Neural progenitor cell (in vitro differentiated cells): ENCODE measurements at regions not wholly inside any gene's neighbourhood (a gene's known extent, or its start where the extent isn't known, plus 50 kb on each side); places are given as distances from the start of the nearest gene placed in this dataset.

Experiments
- DNase-seq: peaks from one replicate; pipeline ENCODE4 v3.0.0-alpha.2; 2016; ENCODE audit warnings: low spot score
- H2AFZ ChIP-seq: fragments of 200-600 bp; sonication (generic); replicated peaks from 2 replicates; pipeline ENCODE4 v1.6.1; 2016; ENCODE audit warnings: antibody characterized with exemption
- H3F3A ChIP-seq: fragments of 200-600 bp; sonication (generic); 2 replicates; pipeline ENCODE4 v1.6.1; 2016; ENCODE audit warnings: antibody characterized with exemption, low read depth
- H3K27ac ChIP-seq: fragments of 200-600 bp; sonication (generic); 2 replicates; pipeline ENCODE4 v1.5.1; 2016; ENCODE audit warnings: mild to moderate bottlenecking
- H3K27me3 ChIP-seq: fragments of 200-600 bp; sonication (generic); 2 replicates; pipeline ENCODE4 v1.6.1; 2016; ENCODE audit warnings: mild to moderate bottlenecking, moderate library complexity
- H3K36me3 ChIP-seq: fragments of 200-600 bp; sonication (generic); 2 replicates; pipeline ENCODE4 v1.5.1; 2016
- H3K4me1 ChIP-seq: fragments of 200-600 bp; sonication (generic); 2 replicates; pipeline ENCODE4 v1.6.1; 2016; ENCODE audit warnings: mixed run types
- H3K4me2 ChIP-seq: fragments of 200-600 bp; sonication (generic); 2 replicates; pipeline ENCODE4 v1.6.1; 2016
- H3K4me3 ChIP-seq: fragments of 200-600 bp; sonication (generic); 2 replicates; pipeline ENCODE4 v1.5.1; 2016
- H3K79me2 ChIP-seq: fragments of 200-600 bp; sonication (generic); 2 replicates; pipeline ENCODE4 v1.6.1; 2016; ENCODE audit warnings: low read depth
- H3K9ac ChIP-seq: fragments of 200-600 bp; sonication (generic); 2 replicates; pipeline ENCODE4 v1.6.1; 2016
- H3K9me3 ChIP-seq: fragments of 200-600 bp; sonication (generic); 2 replicates; pipeline ENCODE4 v1.5.1; 2016; ENCODE audit warnings: low read depth
- H4K20me1 ChIP-seq: fragments of 200-600 bp; sonication (generic); 2 replicates; pipeline ENCODE4 v1.6.1; 2016; ENCODE audit warnings: low read depth
- H3K27ac Mint-ChIP-seq: 3 replicates; pipeline ENCODE4 v1.8.0; 2021; ENCODE audit warnings: mixed read lengths
- H3K27me3 Mint-ChIP-seq: 2 replicates; pipeline ENCODE4 v1.8.0; 2022; ENCODE audit warnings: low read depth, mild to moderate bottlenecking, inconsistent platforms, moderate library complexity, mixed read lengths; ENCODE audit not compliant: insufficient read depth
- H3K36me3 Mint-ChIP-seq: 3 replicates; pipeline ENCODE4 v1.8.0; 2021; ENCODE audit warnings: mixed read lengths
- H3K4me1 Mint-ChIP-seq: 3 replicates; pipeline ENCODE4 v1.8.0; 2021; ENCODE audit warnings: mixed read lengths
- H3K4me3 Mint-ChIP-seq: 3 replicates; pipeline ENCODE4 v1.8.0; 2021; ENCODE audit warnings: mild to moderate bottlenecking, moderate library complexity, mixed read lengths
- H3K9me3 Mint-ChIP-seq: 3 replicates; pipeline ENCODE4 v1.8.0; 2020; ENCODE audit warnings: mixed read lengths
- EZH2 ChIP-seq: fragments of 200-600 bp; sonication (generic); IDR thresholded peaks from 2 replicates; pipeline ENCODE4 v1.6.1; 2017; ENCODE audit warnings: antibody characterized with exemption, mild to moderate bottlenecking, moderate library complexity
- EZH2phosphoT487 ChIP-seq: fragments of 200-600 bp; sonication (generic); IDR thresholded peaks from 2 replicates; pipeline ENCODE4 v1.6.1; 2017; ENCODE audit warnings: antibody characterized with exemption
- TF ChIP-seq, protein P1 (sequence below): fragments of 200-600 bp; sonication (generic); IDR thresholded peaks from 2 replicates; pipeline ENCODE4 v1.5.1; 2017; ENCODE audit warnings: antibody characterized with exemption, mild to moderate bottlenecking

DNA sequence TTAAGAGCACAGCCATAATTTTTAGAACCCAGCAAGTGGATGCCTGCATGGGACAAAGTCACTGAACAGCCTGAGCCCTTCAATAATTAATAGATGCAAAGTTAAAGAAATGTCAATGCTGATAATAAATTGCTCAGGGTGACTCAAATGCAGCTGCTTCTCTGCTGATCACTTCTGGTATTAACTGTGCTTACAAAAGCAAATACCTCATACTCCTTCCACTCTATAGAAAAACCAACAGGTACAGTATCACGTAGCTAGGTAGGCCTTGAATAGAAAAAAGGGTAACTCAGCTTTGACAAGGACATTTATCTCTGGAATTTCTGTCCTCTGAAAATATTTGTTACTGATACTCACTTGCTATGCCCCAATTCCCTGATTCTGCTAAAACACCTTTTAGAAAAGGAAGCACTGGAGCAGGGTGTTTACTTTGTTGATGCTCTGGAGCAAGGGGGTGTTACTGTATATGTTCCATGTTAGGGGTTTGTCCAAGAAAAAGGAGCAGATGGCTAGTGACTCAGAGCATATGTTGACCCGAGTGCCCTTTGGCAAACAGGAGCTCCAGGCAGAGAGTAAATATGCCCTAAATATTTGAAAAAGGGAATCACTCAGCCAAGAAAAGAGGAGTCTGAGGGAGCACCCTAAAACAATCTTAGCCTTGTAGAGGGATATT is 59.1 kb upstream of the RTN4 start:
- H3K9ac ChIP-seq: no peak overlapping the region
- no peak overlapping the region for H3K27ac ChIP-seq
- Mint-ChIP-seq H3K9me3 (no peaks in the 10 kb centered on the region), H3K27ac (no peak overlapping the region), H3K4me3 (no peak overlapping the region), H3K36me3 (no peaks in the 10 kb centered on the region), H3K4me1 (peaks cover 28% of the 10 kb centered on the region), H3K27me3 (no peaks in the 10 kb centered on the region)
- TF ChIP-seq EZH2: no peak
- no peak for TF ChIP-seq EZH2phosphoT487
- TF ChIP-seq, protein P1, sequence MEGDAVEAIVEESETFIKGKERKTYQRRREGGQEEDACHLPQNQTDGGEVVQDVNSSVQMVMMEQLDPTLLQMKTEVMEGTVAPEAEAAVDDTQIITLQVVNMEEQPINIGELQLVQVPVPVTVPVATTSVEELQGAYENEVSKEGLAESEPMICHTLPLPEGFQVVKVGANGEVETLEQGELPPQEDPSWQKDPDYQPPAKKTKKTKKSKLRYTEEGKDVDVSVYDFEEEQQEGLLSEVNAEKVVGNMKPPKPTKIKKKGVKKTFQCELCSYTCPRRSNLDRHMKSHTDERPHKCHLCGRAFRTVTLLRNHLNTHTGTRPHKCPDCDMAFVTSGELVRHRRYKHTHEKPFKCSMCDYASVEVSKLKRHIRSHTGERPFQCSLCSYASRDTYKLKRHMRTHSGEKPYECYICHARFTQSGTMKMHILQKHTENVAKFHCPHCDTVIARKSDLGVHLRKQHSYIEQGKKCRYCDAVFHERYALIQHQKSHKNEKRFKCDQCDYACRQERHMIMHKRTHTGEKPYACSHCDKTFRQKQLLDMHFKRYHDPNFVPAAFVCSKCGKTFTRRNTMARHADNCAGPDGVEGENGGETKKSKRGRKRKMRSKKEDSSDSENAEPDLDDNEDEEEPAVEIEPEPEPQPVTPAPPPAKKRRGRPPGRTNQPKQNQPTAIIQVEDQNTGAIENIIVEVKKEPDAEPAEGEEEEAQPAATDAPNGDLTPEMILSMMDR: no peak
- H3K4me3 ChIP-seq: no peak overlapping the region
- H3K79me2 ChIP-seq: no peaks in the 10 kb centered on the region
- no peaks in the 10 kb centered on the region for H3K9me3 ChIP-seq
- no peaks in the 10 kb centered on the region for H4K20me1 ChIP-seq
- no peak overlapping the region for H3K4me2 ChIP-seq
- H3K36me3 ChIP-seq: no peaks in the 10 kb centered on the region
- peaks cover 6% of the 10 kb centered on the region for H3F3A ChIP-seq
- peaks cover 8% of the 10 kb centered on the region for H3K4me1 ChIP-seq
- H2AFZ ChIP-seq: no peak overlapping the region
- no peaks in the 10 kb centered on the region for H3K27me3 ChIP-seq
- no peak for DNase-seq

DNA sequence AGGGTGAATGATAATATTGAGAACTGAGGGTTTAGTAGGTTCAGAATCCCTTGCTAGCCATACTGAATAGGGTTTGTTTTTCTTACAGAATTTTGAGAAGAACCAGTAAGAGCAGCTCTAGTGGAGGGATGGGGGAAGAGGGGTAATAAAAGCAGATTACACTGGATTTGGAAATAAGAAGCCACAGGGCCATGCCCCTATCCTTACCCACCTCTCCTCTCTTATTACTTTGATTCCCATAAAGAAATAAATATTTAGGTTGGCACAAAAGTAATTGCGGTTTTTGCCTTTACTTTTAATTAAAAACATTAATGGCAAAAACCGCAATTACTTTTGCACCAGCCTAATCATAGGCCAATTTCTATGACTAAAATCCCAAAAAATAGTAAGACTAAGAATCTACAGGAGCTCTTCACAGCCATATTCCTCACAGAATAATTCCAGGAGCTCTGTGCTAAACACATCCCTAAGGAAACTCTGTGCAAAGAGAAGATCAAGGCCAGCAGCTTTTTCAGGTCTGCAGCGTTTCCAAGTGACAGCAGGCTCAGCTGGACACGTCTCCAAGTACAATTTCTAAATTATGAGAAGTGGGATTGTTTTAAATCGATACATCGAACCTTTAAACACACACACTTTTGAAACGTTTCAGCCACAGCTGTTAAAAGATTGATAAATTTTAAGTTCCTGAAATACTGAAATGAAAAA is 58.4 kb upstream of the RTN4 start:
- Mint-ChIP-seq H3K27ac (no peak overlapping the region), H3K27me3 (no peaks in the 10 kb centered on the region), H3K4me3 (no peak overlapping the region), H3K36me3 (no peaks in the 10 kb centered on the region), H3K9me3 (no peaks in the 10 kb centered on the region), H3K4me1 (peaks cover 28% of the 10 kb centered on the region)
- H3K9me3 ChIP-seq: no peaks in the 10 kb centered on the region
- DNase-seq: no peak
- H3K79me2 ChIP-seq: no peaks in the 10 kb centered on the region
- peaks cover 8% of the 10 kb centered on the region for H3K4me1 ChIP-seq
- no peak overlapping the region for H3K27ac ChIP-seq
- no peak overlapping the region for H3K4me3 ChIP-seq
- no peaks in the 10 kb centered on the region for H3K27me3 ChIP-seq
- TF ChIP-seq, protein P1: no peak
- TF ChIP-seq EZH2 (no peak), EZH2phosphoT487 (no peak)
- H4K20me1 ChIP-seq: no peaks in the 10 kb centered on the region
- H2AFZ ChIP-seq: no peak overlapping the region
- H3K9ac ChIP-seq: no peak overlapping the region
- H3K4me2 ChIP-seq: no peak overlapping the region
- peaks cover 6% of the 10 kb centered on the region for H3F3A ChIP-seq
- no peaks in the 10 kb centered on the region for H3K36me3 ChIP-seq

DNA sequence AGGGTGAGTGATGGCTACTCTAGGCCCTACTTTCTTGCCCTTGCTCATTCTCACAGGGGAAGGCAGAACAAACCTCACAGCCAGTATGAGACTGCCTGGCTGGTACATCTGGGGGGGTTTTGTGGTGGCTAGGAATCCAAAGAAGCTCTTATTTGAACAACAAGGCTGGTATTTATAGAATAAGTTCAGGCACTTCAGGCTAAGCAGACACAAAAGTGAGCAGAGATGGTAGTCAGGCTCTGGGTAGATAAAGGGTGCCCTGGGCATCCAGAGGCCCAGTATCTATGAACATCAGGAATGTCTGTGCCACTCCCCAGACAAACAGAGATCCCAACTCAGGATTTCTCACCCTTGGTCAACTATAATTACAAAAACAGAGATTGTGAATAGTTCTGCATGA is 57.2 kb upstream of the RTN4 start:
- Mint-ChIP-seq H3K4me3 (no peak overlapping the region), H3K36me3 (no peaks in the 10 kb centered on the region), H3K4me1 (peaks cover 23% of the 10 kb centered on the region), H3K9me3 (no peaks in the 10 kb centered on the region), H3K27ac (peak overlapping the region; percentile 61), H3K27me3 (no peaks in the 10 kb centered on the region)
- H3K9ac ChIP-seq: no peak overlapping the region
- no peaks in the 10 kb centered on the region for H3K36me3 ChIP-seq
- H3K27ac ChIP-seq: no peak overlapping the region
- no peak overlapping the region for H2AFZ ChIP-seq
- TF ChIP-seq EZH2phosphoT487 (no peak), EZH2 (no peak)
- TF ChIP-seq, protein P1: no peak
- H3K27me3 ChIP-seq: no peaks in the 10 kb centered on the region
- DNase-seq: no peak
- H3K79me2 ChIP-seq: no peaks in the 10 kb centered on the region
- no peaks in the 10 kb centered on the region for H3K9me3 ChIP-seq
- no peak overlapping the region for H3K4me3 ChIP-seq
- H4K20me1 ChIP-seq: no peaks in the 10 kb centered on the region
- H3F3A ChIP-seq: peaks cover 3% of the 10 kb centered on the region
- H3K4me2 ChIP-seq: no peak overlapping the region
- peaks cover 7% of the 10 kb centered on the region for H3K4me1 ChIP-seq
